ENCODE measurements at regions not wholly inside any gene's neighbourhood (a gene's known extent, or its start where the extent isn't known, plus 50 kb on each side); places are given as distances from the start of the nearest gene placed in this dataset.
A peak's percentile ranks its signal among the peaks of the same experiment; 100 is the strongest.

DNA sequence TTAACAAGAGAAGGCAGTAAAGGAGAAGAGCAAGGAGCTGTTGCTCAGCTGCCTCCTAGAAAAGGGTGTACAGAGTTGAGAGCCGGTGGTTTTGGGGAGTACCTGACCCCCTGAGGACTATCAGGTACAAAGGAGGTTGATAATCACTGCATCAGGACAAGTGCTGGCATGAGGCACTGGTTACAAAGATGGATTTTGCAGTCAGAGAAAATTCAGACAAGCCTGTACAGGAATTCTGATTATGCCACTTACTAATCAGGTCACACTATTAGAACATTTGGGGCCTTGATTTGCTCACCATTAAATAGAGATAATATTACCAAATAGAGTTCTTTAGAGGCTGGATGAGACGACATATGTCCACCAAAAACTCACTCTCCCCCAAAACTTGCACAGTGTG lies 450.9 kb upstream of the TMPO start:
- DNase-seq = no peak

DNA sequence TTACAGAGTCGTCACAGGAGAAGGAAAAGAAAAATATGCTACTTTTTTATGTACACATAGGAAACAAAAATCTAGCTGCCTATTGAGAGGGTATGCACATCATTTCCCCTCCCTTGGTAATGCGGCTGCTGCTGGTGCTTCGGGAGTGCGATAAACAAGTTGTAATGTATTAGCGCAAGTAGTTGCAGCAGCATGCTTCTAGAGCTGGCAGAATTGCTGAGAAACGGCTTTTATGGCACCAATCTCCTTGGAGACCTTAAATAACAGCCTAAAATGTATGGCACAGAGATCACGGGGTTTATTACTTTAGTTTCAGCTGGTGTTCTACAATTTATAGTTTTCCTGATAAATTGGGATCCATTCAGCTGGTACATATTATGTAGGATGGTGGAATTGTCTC lies 447.6 kb upstream of the TMPO start:
- DNase-seq = no peak

DNA sequence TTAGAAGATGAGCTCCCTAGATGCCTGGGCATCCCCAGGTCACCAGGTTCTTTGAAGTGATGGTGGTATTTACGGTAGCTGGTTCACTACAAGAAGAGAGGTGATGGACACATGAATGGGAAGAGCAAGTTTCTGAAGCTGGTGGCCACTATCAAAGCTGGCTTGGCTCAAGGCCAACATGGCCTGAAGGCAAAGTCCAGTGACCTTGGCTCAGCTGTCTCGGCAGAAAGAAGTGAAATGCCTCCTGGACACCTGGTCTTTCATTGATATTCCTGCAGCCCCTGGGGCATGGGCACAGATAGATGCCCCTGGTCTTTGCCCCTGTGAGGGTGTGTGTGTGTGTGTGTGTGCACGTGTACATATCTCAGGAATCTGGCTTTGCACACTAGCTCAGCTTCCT lies 441.8 kb upstream of the TMPO start:
- DNase-seq = no peak

DNA sequence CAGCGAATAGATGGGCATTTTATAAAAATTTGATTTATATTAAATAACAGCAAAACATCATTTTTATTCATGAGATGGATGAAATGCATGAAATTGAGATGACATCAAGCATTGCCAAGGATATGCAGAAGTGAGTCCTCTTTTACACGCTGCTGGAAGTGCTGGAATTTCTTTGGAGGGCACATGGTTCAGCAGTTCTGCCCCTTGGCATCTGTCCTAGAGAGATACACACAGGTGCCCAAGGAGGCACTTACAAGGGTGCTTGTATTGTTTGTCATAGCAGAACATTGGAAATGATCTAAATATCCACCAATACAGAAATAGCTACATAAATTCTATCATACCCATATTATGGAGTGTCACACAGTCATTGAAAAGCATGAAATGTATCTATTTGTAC lies 441.1 kb upstream of the TMPO start:
- DNase-seq = no peak

DNA sequence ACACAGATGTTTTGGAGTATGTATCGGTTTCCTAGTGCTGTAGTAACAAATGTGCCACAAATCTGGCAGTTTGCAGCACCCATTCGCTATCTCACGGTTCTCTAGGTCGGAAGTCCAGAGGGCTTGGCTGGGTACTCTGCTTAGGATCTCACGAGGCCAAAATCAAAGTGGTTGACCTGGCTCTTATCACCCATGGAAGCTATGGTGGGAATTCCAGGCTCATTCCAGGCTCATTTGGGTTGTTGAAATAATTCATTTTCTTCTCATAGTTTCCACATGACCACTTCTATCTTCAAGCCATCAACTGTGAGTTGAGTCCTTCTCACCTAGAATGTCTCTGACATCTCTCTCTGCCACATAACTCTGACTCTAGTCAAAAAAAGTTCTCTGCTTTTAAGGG lies 431.0 kb upstream of the TMPO start:
- no peak for DNase-seq

DNA sequence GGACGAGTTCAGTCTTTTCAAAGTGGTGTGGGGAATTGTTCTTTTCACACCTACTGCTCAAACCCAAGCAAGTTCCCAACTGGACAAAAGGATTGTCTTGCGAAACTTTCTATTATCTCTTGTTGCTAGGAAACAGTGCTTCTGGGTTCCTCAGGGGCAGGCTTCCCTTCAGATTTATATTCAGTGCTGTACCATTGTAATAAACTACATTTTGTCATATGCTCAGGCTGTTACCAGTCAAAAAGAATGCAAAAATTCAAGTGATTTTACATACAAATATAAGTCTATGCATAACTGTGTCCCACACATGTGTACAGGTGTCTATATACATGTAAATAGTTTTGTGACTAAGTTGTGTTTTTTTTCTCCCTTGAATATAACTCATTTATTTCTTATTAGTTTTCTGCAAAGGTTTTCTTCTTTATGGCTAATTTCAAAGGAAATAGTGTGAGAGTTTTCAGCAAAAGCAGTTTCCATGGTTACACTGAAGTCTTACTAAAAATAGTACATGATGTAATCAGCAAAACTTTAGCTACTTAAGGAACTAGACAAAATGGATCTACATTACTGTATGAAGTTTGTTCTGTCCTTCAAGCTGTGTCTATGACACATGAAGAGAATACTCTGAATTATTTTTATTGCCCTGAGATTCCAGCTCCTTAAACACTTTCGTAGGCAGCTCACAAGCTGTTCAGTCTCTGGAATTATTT lies 430.2 kb upstream of the TMPO start:
- no peak for DNase-seq

DNA sequence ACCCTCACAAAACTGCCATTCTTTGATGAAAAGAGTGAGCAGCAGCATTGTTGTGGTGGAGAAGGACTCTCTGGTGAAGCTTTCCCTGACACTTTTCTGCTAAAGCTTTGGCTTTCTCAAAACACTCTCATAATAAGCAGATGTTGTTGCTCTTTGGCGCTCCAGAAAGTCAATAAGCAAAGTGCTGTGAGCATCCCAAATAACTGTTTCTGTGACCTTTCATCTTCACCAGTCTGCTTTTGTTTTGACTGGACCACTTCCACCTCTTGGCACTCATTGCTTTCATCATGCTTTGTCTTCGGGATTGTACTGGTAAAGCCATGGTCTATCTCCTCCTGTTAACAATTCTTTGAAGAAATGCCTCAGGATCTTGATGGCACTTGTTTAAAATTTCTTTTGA lies 424.7 kb upstream of the TMPO start:
- no peak for DNase-seq

DNA sequence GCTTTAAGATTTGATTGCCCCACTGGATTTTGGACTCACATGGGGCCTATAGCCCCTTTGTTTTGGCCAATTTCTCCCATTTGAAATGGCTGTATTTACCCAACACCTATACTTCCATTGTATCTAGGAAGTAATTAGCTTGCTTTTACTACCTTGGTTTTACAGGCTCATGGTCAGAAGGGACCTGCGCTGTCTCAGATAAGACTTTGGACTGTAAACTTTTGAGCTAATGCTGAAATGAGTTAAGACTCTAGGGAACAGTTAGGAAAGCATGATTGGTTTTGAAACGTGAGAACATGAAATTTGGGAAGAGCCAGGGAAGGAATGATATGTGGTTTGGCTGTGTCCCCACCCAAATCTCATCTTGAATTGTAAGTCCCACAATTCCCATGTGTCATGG lies 419.0 kb upstream of the TMPO start:
- no peak for DNase-seq

- no peak for DNase-seq
These were observed 409.2 kb upstream of the TMPO start for GRCh38 chr12:98106031-98106683.

GRCh38 chr12:98109266-98109665 lies 406.1 kb upstream of the TMPO start:
- DNase-seq = no peak

- DNase-seq = no peak
These were observed 404.9 kb upstream of the TMPO start for GRCh38 chr12:98110536-98110935.

- DNase-seq = no peak
These were observed 401.8 kb upstream of the TMPO start for GRCh38 chr12:98113548-98113947.

DNA sequence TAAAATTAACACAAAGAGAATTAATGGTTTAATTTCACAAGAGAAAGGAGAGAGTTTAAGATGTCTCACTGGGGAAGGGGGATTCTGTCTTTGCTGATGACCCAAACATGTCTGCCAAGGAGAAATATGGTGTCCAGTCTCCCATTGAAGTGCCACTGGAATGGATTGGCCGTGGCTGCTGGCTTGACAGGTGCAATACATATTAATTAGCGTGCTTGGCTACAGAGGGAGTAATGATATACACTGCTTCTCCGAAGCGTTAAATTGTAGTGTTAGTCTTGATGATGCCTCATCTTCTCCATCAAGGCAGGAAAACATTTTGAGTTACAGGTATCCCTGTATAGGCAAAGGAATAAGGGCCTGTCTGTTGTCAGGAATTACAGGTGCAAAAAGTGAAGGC lies 393.4 kb upstream of the TMPO start:
- DNase-seq = no peak

- peak; percentile 18 for DNase-seq
These were observed 392.3 kb upstream of the TMPO start for GRCh38 chr12:98123021-98123461.

DNA sequence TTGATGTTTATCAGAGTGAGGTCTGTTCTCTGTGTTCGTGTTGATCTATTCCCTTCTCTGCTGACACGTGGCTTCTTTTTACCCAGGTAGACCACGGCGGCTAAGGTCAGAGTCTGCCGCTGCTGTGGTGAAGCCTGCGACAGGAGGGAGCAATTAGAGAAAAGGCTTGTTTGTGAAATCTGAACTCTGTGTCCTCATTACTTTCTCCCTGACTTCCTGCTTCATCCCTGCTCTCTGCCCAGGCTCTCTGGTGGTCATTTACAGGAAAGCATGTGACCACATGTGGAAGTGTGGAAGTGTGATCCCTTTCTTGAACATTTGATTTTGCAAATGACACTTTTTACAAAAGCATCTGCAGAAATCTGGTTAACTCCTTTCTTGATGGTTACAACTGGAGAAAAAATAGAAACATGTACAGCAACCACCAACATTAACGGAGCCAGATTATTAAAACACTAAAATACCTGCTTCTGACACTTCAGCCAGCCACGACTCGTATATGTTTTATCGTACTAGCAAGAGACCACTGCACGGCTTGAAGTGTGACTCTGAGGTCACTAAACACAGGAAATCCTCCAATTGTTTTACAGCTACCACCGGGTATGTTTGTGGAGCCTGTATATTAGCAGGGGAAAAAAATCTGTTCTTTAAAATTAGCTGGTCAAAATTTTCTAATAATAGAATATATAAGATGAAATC lies 388.6 kb upstream of the TMPO start:
- DNase-seq = no peak

DNA sequence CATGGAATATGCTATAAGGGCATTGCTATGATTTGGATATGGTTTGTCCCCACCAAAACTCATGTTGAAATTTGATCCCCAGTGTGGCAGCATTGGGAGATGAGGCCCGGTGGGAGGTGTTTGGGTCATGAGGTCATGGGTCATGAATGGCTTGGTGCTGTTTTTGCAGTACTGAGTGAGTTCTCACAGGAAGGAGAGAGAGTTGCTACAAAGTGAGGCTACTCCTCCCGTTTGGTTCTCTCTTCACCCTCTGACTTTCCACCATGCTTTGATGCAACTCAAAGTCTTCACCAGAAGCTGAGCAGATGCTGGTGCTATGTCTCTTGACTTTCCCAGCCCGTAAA lies 388.1 kb upstream of the TMPO start:
- DNase-seq = no peak

DNA sequence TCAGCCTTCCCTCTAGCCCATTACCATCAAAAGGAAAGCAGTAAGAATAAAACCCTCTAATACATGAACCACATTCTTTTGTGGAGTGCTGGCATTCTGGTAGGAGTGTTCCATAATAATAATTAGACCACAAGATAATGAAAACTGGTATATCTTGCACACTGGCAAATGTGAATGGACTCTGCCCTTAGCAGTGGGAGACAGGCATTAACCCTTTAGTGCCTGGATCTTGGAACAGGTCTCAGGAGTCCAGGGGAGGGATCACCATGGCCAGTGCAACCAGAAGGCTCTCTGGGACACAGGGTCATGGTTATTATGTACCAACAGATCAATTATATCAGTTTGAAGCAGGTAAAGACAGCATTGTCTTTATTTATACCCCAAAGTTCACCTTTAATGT lies 387.5 kb upstream of the TMPO start:
- no peak for DNase-seq

DNA sequence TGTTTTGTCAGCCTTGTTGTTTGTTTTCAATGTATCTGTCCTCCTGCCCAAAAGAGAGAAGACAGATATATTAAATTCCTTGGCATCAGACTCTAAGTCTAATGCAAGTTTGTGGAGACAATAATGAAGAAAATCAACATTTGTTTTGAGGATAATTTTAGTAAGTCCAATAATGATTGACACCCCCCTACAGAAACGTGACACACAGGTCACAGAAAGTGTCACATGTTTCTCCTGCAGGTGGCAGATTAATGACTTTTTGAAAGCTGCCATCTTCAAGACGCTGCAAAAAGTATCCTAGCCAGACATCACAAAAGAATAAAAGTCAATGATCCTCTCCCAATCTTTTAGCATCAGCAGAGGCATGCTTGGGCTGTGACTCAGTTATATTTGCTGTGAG lies 378.8 kb upstream of the TMPO start:
- no peak for DNase-seq

- DNase-seq = no peak
These were observed 378.1 kb upstream of the TMPO start for GRCh38 chr12:98137278-98137677.

GRCh38 chr12:98144953-98145352 lies 370.4 kb upstream of the TMPO start:
- no peak for DNase-seq

GRCh38 chr12:98146043-98146442 lies 369.3 kb upstream of the TMPO start:
- no peak for DNase-seq

DNA sequence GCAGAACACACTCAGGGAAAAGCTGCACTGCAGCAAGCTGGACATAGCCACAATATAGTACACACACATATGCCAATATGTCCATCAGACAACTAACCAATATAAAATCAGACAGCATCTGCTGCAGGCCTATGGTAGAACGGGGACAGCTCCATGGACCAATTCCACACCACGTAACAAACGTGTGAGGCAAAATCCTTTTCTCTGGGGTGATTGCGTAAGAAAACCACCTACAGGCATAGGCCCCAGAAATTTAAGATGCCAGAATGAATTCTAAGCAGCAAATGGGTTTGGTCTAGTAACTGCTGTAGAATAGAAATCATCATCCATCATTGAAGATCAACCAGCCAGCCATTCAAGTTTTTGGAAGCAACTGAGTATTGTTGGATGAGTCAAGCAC lies 368.9 kb upstream of the TMPO start:
- no peak for DNase-seq

DNA sequence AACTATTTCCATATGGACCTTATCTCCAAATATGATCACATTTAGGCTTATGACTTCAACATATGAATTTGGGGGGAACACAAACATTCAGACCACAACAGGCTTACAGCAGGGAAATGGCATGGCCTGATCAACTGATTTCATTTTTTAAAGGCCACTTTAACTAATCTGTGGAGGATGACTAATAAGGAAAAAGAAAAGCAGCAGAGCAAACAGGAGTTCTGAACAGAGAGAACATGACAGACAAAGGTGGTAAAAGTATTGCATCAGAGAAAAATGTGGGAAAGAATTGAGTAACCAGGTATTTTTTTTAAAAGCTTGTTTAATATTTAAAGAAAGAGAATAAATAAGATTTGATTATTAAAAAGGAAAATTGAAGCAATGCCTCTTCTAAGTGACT lies 366.1 kb upstream of the TMPO start:
- no peak for DNase-seq

- DNase-seq = no peak
These were observed 365.6 kb upstream of the TMPO start for GRCh38 chr12:98149691-98150210.
